Keratinocyte (primary cell): ENCODE measurements at regions not wholly inside any gene's neighbourhood (a gene's known extent, or its start where the extent isn't known, plus 50 kb on each side); places are given as distances from the start of the nearest gene placed in this dataset.

Source experiments
- DNase-seq: peaks from one replicate; pipeline ENCODE4 v3.0.0-alpha.2; 2011; ENCODE audit warnings: low read depth, missing footprints, low spot score
- FAIRE-seq: peaks from 2 replicates; lab custom pipeline; 2011; peaks lifted over from hg19 to GRCh38; lab: Jason Lieb, UNC
- H2AFZ ChIP-seq: 2 replicates; pipeline ENCODE4 v1.6.0; 2012; ENCODE audit warnings: low read length, control low read depth, inconsistent platforms; ENCODE audit not compliant: control insufficient read depth
- H3K27ac ChIP-seq: 2 replicates; pipeline ENCODE4 v1.5.1; 2011; ENCODE audit warnings: low read length; ENCODE audit not compliant: control insufficient read depth, insufficient read depth
- H3K27me3 ChIP-seq: 3 replicates; pipeline ENCODE4 v1.6.0; 2011; ENCODE audit warnings: low read length; ENCODE audit not compliant: control insufficient read depth, insufficient read depth; ENCODE audit errors: extremely low read depth
- H3K36me3 ChIP-seq, 2 experiments: 2 replicates in 1 of 2; 3 replicates in 1 of 2; pipeline ENCODE4 v1.5.1; 2011; ENCODE audit warnings: low read length in 2 of 2, mild to moderate bottlenecking in 1 of 2; ENCODE audit not compliant: control insufficient read depth in 2 of 2, insufficient read depth in 2 of 2; ENCODE audit errors: extremely low read depth in 1 of 2
- H3K4me1 ChIP-seq: 3 replicates; pipeline ENCODE4 v1.5.1; 2011; ENCODE audit warnings: low read length; ENCODE audit not compliant: control insufficient read depth, insufficient read depth; ENCODE audit errors: extremely low read depth
- H3K4me2 ChIP-seq: 3 replicates; pipeline ENCODE4 v1.6.0; 2011; ENCODE audit warnings: low read depth, low read length; ENCODE audit not compliant: control insufficient read depth, insufficient read depth; ENCODE audit errors: extremely low read depth
- H3K4me3 ChIP-seq, 3 experiments: fragments of 200-600 bp in 1 of 3; sonication (generic) in 1 of 3; 2 replicates in 2 of 3; 3 replicates in 1 of 3; pipeline ENCODE4 v1.5.1; 2011 to 2016; ENCODE audit warnings: low read length in 3 of 3, mild to moderate bottlenecking in 3 of 3, control low read depth in 2 of 3, inconsistent platforms in 1 of 3, low read depth in 1 of 3, mixed read lengths in 1 of 3, mixed run types in 1 of 3, moderate library complexity in 1 of 3; ENCODE audit not compliant: control insufficient read depth in 2 of 3, insufficient read depth in 2 of 3; ENCODE audit errors: extremely low read depth in 1 of 3
- H3K79me2 ChIP-seq: 2 replicates; pipeline ENCODE4 v1.6.0; 2012; ENCODE audit warnings: low read length; ENCODE audit not compliant: control insufficient read depth, insufficient read depth
- H3K9ac ChIP-seq: 3 replicates; pipeline ENCODE4 v1.6.0; 2011; ENCODE audit warnings: low read length; ENCODE audit not compliant: control insufficient read depth, insufficient read depth; ENCODE audit errors: extremely low read depth
- H3K9me1 ChIP-seq: 3 replicates; pipeline ENCODE4 v1.6.0; 2011; ENCODE audit warnings: low read length; ENCODE audit not compliant: control insufficient read depth, insufficient read depth; ENCODE audit errors: extremely low read depth
- H3K9me3 ChIP-seq: 2 replicates; pipeline ENCODE4 v1.5.1; 2012; ENCODE audit warnings: low read depth, low read length; ENCODE audit not compliant: control insufficient read depth
- H4K20me1 ChIP-seq: 3 replicates; pipeline ENCODE4 v1.6.0; 2011; ENCODE audit warnings: low read length; ENCODE audit not compliant: control insufficient read depth, insufficient read depth; ENCODE audit errors: extremely low read depth
- EZH2 ChIP-seq: IDR thresholded peaks from one replicate; pipeline ENCODE4 v1.6.1; 2012; ENCODE audit warnings: inconsistent platforms, mild to moderate bottlenecking, low read length, moderate library complexity
- dilution Hi-C: fragments of 300-500 bp; cut with MboI; formaldehyde crosslinking; loops from one replicate; pipeline ENCODE4 v1.7.0; 2020; ENCODE audit warnings: low sequenced_read_pairs; ENCODE audit not compliant: extremely low pct_ligation_motif_present
- TF ChIP-seq, protein P1 (sequence below), 3 experiments: IDR thresholded peaks in 1 of 3; conservative IDR thresholded peaks in 1 of 3; optimal IDR thresholded peaks in 1 of 3; 2 replicates in 2 of 3; 3 replicates in 1 of 3; pipeline versions ENCODE3 to v1.5.1; 2011; ENCODE audit warnings: low read length in 3 of 3, mild to moderate bottlenecking in 3 of 3, moderate library complexity in 2 of 3, control low read depth in 1 of 3, inconsistent platforms in 1 of 3; ENCODE audit not compliant: insufficient read depth in 2 of 3; ENCODE audit errors: extremely low read depth in 1 of 3

DNA sequence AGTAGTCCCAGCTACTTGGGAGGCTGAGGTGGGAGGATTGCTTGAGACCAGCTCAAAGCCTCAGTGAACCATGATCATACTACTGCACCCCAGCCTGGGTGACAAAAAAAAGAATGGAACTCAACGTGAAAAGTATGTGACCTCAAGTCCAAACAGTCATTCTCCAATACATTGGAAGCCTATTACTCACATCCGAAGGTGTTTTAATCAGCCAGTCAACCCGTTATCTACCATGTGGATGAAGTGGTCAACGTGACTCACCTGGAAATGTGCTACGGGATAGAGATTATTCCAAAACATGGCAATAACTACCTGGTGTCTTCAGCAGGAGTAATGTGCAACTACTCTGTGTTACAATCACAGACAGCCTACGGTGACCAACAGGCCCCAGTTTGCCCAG lies 85.8 kb upstream of the TOP1 start:
- H3K27ac ChIP-seq, result no peak overlapping the region
- H3K4me3 ChIP-seq, result no peak overlapping the region
- no peaks in the 10 kb centered on the region for H4K20me1 ChIP-seq
- no peak overlapping the region for H3K9ac ChIP-seq
- DNase-seq (no peak), FAIRE-seq (no peak)
- peaks cover 4% of the 10 kb centered on the region for H3K27me3 ChIP-seq
- H3K79me2 ChIP-seq, result no peaks in the 10 kb centered on the region
- H3K9me1 ChIP-seq, result no peaks in the 10 kb centered on the region
- no peak overlapping the region for H3K4me2 ChIP-seq
- no peak overlapping the region for H2AFZ ChIP-seq
- TF ChIP-seq, protein P1, sequence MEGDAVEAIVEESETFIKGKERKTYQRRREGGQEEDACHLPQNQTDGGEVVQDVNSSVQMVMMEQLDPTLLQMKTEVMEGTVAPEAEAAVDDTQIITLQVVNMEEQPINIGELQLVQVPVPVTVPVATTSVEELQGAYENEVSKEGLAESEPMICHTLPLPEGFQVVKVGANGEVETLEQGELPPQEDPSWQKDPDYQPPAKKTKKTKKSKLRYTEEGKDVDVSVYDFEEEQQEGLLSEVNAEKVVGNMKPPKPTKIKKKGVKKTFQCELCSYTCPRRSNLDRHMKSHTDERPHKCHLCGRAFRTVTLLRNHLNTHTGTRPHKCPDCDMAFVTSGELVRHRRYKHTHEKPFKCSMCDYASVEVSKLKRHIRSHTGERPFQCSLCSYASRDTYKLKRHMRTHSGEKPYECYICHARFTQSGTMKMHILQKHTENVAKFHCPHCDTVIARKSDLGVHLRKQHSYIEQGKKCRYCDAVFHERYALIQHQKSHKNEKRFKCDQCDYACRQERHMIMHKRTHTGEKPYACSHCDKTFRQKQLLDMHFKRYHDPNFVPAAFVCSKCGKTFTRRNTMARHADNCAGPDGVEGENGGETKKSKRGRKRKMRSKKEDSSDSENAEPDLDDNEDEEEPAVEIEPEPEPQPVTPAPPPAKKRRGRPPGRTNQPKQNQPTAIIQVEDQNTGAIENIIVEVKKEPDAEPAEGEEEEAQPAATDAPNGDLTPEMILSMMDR (optimal IDR thresholded peaks at IDR 0.05 in 1 of 3, IDR thresholded peaks at IDR 0.05 in 1 of 3, conservative IDR thresholded peaks at IDR 0.05 in 1 of 3; ENCODE audit: extremely low read depth in 1 of 3, insufficient read depth in 2 of 3, low read length in 3 of 3), result no peak
- TF ChIP-seq EZH2, result no peak
- no peaks in the 10 kb centered on the region for H3K36me3 ChIP-seq
- no peaks in the 10 kb centered on the region for H3K9me3 ChIP-seq
- no peaks in the 10 kb centered on the region for H3K4me1 ChIP-seq
- dilution Hi-C loops, result loop anchor here (25.0 kb wide), 1 partner anchor 205 kb away; no protein-coding TSS in a partner anchor

DNA sequence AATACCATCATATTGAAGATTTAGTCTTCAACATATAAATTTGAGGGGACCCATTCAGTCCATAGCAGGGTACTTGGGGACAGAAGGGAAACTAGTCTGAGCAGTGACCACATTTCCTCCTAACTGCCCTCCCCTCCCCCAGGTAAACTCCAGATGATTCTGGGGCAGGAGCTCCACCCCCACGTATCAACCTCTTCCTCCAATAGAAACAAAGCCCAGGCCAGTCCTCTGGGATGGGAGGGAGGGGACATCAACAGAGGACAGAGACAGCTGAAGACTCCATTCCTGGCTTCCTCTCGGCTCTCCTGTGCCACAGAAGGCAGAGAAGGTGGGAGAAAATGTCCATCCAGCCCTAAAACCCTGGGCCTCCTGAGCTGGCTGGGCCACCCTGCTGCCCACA lies 85.0 kb upstream of the TOP1 start:
- dilution Hi-C loops, result loop anchor here (25.0 kb wide), 1 partner anchor 206 kb away; no protein-coding TSS in a partner anchor
- peaks cover 7% of the 10 kb centered on the region for H3K4me1 ChIP-seq
- H3K27ac ChIP-seq, result no peak overlapping the region

More for the DNA sequence above, 85.0 kb upstream of the TOP1 start:
- no peaks in the 10 kb centered on the region for H3K9me1 ChIP-seq
- no peaks in the 10 kb centered on the region for H4K20me1 ChIP-seq
- no peaks in the 10 kb centered on the region for H3K79me2 ChIP-seq
- H3K9ac ChIP-seq, result no peak overlapping the region
- no peaks in the 10 kb centered on the region for H3K36me3 ChIP-seq
- H3K4me3 ChIP-seq, result no peak overlapping the region
- H3K9me3 ChIP-seq, result no peaks in the 10 kb centered on the region
- H3K4me2 ChIP-seq, result no peak overlapping the region
- no peak for TF ChIP-seq EZH2
- TF ChIP-seq, protein P1 (optimal IDR thresholded peaks at IDR 0.05 in 1 of 3, IDR thresholded peaks at IDR 0.05 in 1 of 3, conservative IDR thresholded peaks at IDR 0.05 in 1 of 3; ENCODE audit: extremely low read depth in 1 of 3, insufficient read depth in 2 of 3, low read length in 3 of 3), result no peak
- no peak for FAIRE-seq
- DNase-seq, result no peak
- H2AFZ ChIP-seq, result no peak overlapping the region
- H3K27me3 ChIP-seq, result peaks cover 4% of the 10 kb centered on the region
